ENCODE measurements at regions not wholly inside any gene's neighbourhood (a gene's known extent, or its start where the extent isn't known, plus 50 kb on each side); places are given as distances from the start of the nearest gene placed in this dataset.

GRCh38 chr1:213891989-213892902, 95.5 kb upstream of the PROX1 start:
- DNase-seq: no peak

- no peak for DNase-seq
These were observed 89.1 kb upstream of the PROX1 start for GRCh38 chr1:213898684-213899083.

- no peak for DNase-seq
These were observed 88.4 kb upstream of the PROX1 start for GRCh38 chr1:213899413-213899812.

GRCh38 chr1:213905344-213905743, 82.4 kb upstream of the PROX1 start:
- DNase-seq: peak; percentile 51

GRCh38 chr1:213908521-213908920, 79.3 kb upstream of the PROX1 start:
- DNase-seq: no peak

- DNase-seq: no peak
These were observed 73.4 kb upstream of the PROX1 start for GRCh38 chr1:213914392-213914791.

- no peak for DNase-seq
These were observed 66.5 kb upstream of the PROX1 start for GRCh38 chr1:213921311-213921710.

- DNase-seq: no peak
These were observed 66.1 kb upstream of the PROX1 start for GRCh38 chr1:213921712-213922111.

- no peak for DNase-seq
These were observed 62.1 kb upstream of the PROX1 start for GRCh38 chr1:213925531-213926182.

- DNase-seq: no peak
These were observed 59.9 kb upstream of the PROX1 start for GRCh38 chr1:213927846-213928245.

GRCh38 chr1:213929398-213929797, 58.4 kb upstream of the PROX1 start:
- DNase-seq: no peak

- no peak for DNase-seq
These were observed 55.9 kb upstream of the PROX1 start for GRCh38 chr1:213931836-213932235.

- DNase-seq: no peak
These were observed 54.4 kb upstream of the PROX1 start for GRCh38 chr1:213933336-213933735.

- DNase-seq: no peak
These were observed 53.1 kb upstream of the PROX1 start for GRCh38 chr1:213934649-213935048.

GRCh38 chr1:213936571-213936970, 51.2 kb upstream of the PROX1 start:
- DNase-seq: no peak

Measured in occipital lobe (tissue), 1 donor.